Right lobe of liver (tissue), 6 donors: ENCODE measurements at regions not wholly inside any gene's neighbourhood (a gene's known extent, or its start where the extent isn't known, plus 50 kb on each side); places are given as distances from the start of the nearest gene placed in this dataset.

Experiments used
- ATAC-seq, 4 donors: fragments of 200-7000 bp; cut with Tn5 transposase; one replicate each; pipeline ENCODE4 v1.9.1; 2020; ENCODE audit warnings: mild to moderate bottlenecking in 4 of 4, moderate library complexity in 4 of 4
- DNase-seq, 3 donors: peaks; one replicate each; pipeline ENCODE4 v3.0.0-alpha.2; 2020
- H3K27ac ChIP-seq, 3 donors: fragments of 200-600 bp; one replicate each; pipeline ENCODE4 v1.8.0; 2022
- H3K27me3 ChIP-seq, 2 donors: fragments of 200-600 bp; one replicate each; pipeline ENCODE4 v1.8.0; 2022
- H3K36me3 ChIP-seq, 4 donors: fragments of 200-600 bp; sonication (generic) in 1 of 4; one replicate each; pipeline versions ENCODE4 v1.5.1 to v1.8.0; 2017 to 2022; ENCODE audit warnings: control low read depth in 1 of 4
- H3K4me1 ChIP-seq, 4 donors: fragments of 200-600 bp; sonication (generic) in 1 of 4; one replicate each; pipeline versions ENCODE4 v1.5.1 to v1.8.0; 2017 to 2022; ENCODE audit warnings: control low read depth in 1 of 4
- H3K4me3 ChIP-seq, 3 donors: fragments of 200-600 bp; one replicate each; pipeline ENCODE4 v1.8.0; 2022
- H3K9me3 ChIP-seq, 4 donors: fragments of 200-600 bp; sonication (generic) in 1 of 4; one replicate each; pipeline versions ENCODE4 v1.5.1 to v1.8.0; 2017 to 2022; ENCODE audit warnings: control low read depth in 1 of 4
- POLR2A ChIP-seq: fragments of 450-650 bp; IDR thresholded peaks from one replicate; pipeline ENCODE4 v1.6.1; 2017; ENCODE audit warnings: antibody characterized with exemption, mild to moderate bottlenecking
- WGBS: methylation state at CpG from one replicate; pipeline ENCODE4 v1.1.6; 2018; ENCODE audit warnings: low coverage, low lambda C conversion rate; ENCODE audit not compliant: insufficient coverage; ENCODE audit errors: missing lambda C conversion rate; 5-methylcytosine and 5-hydroxymethylcytosine counted together
- intact Hi-C, 2 donors: fragments of 100-400 bp; cut with DNase I; formaldehyde crosslinking; loops; one replicate each; pipeline versions ENCODE4 v1.11.2 to v1.14.1; 2022
- TF ChIP-seq, protein P1 (sequence below), 4 donors: fragments of 200-600 bp in 3 of 4; fragments of 450-650 bp in 1 of 4; IDR thresholded peaks; one replicate each; pipeline versions ENCODE4 v1.5.1 to v1.8.0; 2016 to 2022; ENCODE audit warnings: antibody characterized with exemption in 4 of 4, mild to moderate bottlenecking in 2 of 4
- donor health status: DM: no; HTN: yes; CAD: no.
- donor health status: DM: no; HTN: no; CAD: no.
- donor health status: DM: no; HTN: no; CAD: no.
- donor health status: DM: no; HTN: yes; CAD: no.
- donor health status: DM: no; HTN: yes; CAD: no.

DNA sequence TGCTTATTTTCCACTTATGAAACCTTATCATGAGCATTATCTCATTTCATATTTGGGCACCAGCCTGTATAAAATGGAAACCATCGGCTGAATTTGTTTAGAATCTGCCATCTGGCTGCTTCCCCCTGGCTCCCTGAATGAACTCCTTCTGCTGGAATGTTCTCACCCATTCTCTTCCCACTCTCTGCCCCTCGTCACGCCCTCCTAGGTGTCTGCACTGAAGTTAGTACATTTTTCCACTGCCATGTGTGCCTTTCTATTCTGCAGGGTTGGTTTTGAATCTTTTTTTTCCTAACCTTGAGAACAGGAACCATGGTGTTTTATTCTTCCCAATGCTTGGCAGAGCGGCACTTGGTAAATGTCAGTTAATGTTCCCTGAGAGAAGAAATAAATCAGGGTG lies 359.7 kb downstream of the MLLT3 start:
- WGBS, result 49% methylated on average over 4 of the region's 4 CpGs
- Histone ChIP-seq H3K36me3 (no peaks in the 10 kb centered on the region), H3K9me3 (no peaks in the 10 kb centered on the region), H3K27ac (no peak overlapping the region), H3K4me1 (no peaks in the 10 kb centered on the region), H3K4me3 (no peak overlapping the region), H3K27me3 (no peaks in the 10 kb centered on the region)
- ATAC-seq, result no peak
- no peak for DNase-seq
- intact Hi-C loops, result no loop called here
- TF ChIP-seq POLR2A, result no peak
- TF ChIP-seq, protein P1, sequence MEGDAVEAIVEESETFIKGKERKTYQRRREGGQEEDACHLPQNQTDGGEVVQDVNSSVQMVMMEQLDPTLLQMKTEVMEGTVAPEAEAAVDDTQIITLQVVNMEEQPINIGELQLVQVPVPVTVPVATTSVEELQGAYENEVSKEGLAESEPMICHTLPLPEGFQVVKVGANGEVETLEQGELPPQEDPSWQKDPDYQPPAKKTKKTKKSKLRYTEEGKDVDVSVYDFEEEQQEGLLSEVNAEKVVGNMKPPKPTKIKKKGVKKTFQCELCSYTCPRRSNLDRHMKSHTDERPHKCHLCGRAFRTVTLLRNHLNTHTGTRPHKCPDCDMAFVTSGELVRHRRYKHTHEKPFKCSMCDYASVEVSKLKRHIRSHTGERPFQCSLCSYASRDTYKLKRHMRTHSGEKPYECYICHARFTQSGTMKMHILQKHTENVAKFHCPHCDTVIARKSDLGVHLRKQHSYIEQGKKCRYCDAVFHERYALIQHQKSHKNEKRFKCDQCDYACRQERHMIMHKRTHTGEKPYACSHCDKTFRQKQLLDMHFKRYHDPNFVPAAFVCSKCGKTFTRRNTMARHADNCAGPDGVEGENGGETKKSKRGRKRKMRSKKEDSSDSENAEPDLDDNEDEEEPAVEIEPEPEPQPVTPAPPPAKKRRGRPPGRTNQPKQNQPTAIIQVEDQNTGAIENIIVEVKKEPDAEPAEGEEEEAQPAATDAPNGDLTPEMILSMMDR (IDR thresholded peaks at IDR 0.05), result no peak

DNA sequence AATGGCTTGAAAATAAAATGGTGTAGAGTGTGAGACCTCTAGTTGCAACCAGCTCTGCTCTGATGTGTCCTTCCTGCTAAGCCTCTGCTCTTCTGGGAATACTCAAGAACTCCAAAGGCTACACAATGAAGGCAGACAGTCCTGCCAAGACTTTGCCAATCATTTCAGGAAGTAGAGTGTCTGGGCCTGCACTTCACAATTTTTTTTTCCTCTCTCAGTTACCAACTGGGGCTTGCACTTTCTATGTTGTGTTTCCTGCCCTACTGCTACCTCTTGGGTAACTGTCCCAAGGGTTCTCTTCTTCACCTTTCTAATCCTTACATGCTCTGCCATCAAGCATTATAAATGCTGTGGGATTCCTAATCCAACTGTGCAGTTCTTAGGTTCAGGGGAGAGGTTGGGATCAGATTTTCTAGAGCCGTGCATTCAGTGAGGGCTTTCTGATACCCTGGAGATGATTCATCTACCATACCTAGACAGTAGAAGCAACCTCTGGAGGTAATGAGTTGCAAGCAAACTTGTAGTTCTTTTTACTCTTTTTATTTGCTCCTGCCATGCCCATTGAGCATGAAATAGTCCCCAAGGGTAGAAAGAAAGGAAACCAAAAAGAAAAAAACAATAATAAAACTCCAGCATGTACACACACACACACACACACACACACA lies 365.9 kb downstream of the MLLT3 start:
- WGBS, result 30% methylated on average over 1 of the region's 1 CpG
- Histone ChIP-seq H3K36me3 (no peaks in the 10 kb centered on the region), H3K27ac (no peak overlapping the region), H3K9me3 (no peaks in the 10 kb centered on the region), H3K27me3 (no peaks in the 10 kb centered on the region), H3K4me3 (no peak overlapping the region), H3K4me1 (no peaks in the 10 kb centered on the region)
- intact Hi-C loops, result no loop called here
- no peak for DNase-seq
- ATAC-seq, result no peak
- TF ChIP-seq POLR2A, result no peak
- TF ChIP-seq, protein P1 (IDR thresholded peaks at IDR 0.05), result no peak

DNA sequence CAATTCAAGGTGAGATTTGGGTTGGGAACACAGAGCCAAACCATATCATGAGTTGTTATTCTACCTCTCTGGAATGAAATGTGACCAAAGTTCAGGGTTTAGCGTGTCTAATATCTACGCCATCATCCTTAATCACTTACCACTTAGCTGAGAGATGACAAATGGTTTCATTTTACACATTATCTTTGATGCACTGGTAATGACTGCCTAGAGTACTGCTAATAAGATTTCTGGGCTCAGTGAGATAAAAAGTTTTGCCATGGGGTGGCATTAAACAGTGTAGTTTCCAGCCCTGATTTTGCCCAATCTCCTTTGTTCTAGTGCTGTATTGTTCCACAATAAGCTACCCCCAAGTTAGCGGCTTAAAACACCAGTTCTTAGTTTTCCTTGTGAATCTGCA lies 367.2 kb downstream of the MLLT3 start:
- no peak for TF ChIP-seq POLR2A
- TF ChIP-seq, protein P1 (IDR thresholded peaks at IDR 0.05), result no peak
- Histone ChIP-seq H3K27ac (no peak overlapping the region), H3K4me3 (no peak overlapping the region), H3K9me3 (no peaks in the 10 kb centered on the region), H3K36me3 (no peaks in the 10 kb centered on the region), H3K27me3 (no peaks in the 10 kb centered on the region), H3K4me1 (no peaks in the 10 kb centered on the region)
- DNase-seq (no peak), ATAC-seq (no peak)
- 41% methylated on average over 2 of the region's 3 CpGs for WGBS
- intact Hi-C loops, result no loop called here

DNA sequence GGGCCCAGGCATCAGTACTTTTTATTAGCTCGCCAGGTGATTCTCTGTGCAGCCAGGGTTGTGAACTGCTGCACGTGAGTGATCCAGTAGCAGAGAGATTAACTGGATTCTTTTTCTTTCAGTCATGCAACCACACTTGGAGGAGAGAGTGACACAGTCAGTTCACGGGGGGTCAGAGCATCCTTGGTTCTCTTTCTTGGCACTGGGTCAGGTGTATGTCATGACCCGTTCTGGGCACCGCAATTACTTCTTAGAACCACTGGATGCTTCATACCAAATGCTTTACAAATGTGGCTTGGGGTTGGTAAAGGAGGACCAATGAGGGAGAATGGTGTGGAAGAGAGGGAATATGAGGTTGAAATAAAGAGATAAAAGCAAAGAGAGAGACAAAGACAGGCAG lies 368.7 kb downstream of the MLLT3 start:
- Histone ChIP-seq H3K27ac (no peak overlapping the region), H3K27me3 (no peaks in the 10 kb centered on the region), H3K4me3 (no peak overlapping the region), H3K36me3 (no peaks in the 10 kb centered on the region), H3K4me1 (no peaks in the 10 kb centered on the region), H3K9me3 (no peaks in the 10 kb centered on the region)
- intact Hi-C loops, result no loop called here
- ATAC-seq (no peak), DNase-seq (no peak)
- WGBS, result 59% methylated on average over 5 of the region's 5 CpGs
- TF ChIP-seq, protein P1 (IDR thresholded peaks at IDR 0.05), result no peak
- TF ChIP-seq POLR2A, result no peak

DNA sequence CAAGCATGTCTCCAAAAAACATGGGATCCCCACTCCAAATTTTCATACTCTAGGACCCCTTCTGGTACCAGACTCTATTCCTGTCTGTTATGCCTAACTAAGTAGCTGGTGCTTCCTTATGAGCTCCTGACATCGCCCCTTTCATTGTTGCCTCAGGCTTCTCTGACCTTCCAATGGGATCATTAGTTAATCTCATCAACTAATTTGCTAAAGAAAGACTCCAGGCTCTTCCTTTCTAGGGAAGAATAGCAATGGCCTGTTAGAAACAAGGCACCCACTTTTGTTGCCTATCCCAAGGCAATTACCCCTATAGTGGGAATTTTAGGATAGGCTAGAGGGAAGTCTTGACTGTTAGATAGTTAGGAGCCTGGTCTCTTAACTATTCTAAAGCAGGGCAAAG lies 369.5 kb downstream of the MLLT3 start:
- Histone ChIP-seq H3K9me3 (no peaks in the 10 kb centered on the region), H3K4me3 (no peak overlapping the region), H3K27me3 (no peaks in the 10 kb centered on the region), H3K27ac (no peak overlapping the region), H3K36me3 (no peaks in the 10 kb centered on the region), H3K4me1 (no peaks in the 10 kb centered on the region)
- DNase-seq (no peak), ATAC-seq (no peak)
- intact Hi-C loops, result no loop called here
- TF ChIP-seq, protein P1 (IDR thresholded peaks at IDR 0.05), result no peak
- TF ChIP-seq POLR2A, result no peak
- 39% methylated on average over 1 of the region's 1 CpG for WGBS
